Type B pancreatic cell (in vitro differentiated cells): ENCODE measurements at regions not wholly inside any gene's neighbourhood (a gene's known extent, or its start where the extent isn't known, plus 50 kb on each side); places are given as distances from the start of the nearest gene placed in this dataset.

ENCODE experiments used
- DNase-seq: peaks from one replicate; pipeline ENCODE4 v3.0.0; 2021; ENCODE audit warnings: mixed read lengths; ENCODE audit not compliant: unreplicated experiment; ENCODE audit errors: extremely low spot score
- H3K27ac Mint-ChIP-seq: 2 replicates; pipeline ENCODE4 v1.8.0; 2021; ENCODE audit warnings: mild to moderate bottlenecking, mixed read lengths
- H3K27me3 Mint-ChIP-seq: 2 replicates; pipeline ENCODE4 v1.8.0; 2021; ENCODE audit warnings: mixed read lengths
- H3K36me3 Mint-ChIP-seq: 2 replicates; pipeline ENCODE4 v1.8.0; 2021; ENCODE audit warnings: mixed read lengths
- H3K4me1 Mint-ChIP-seq: one replicate; pipeline ENCODE4 v1.8.0; 2021; ENCODE audit warnings: mixed read lengths; ENCODE audit not compliant: unreplicated experiment
- H3K4me3 Mint-ChIP-seq: 2 replicates; pipeline ENCODE4 v1.8.0; 2021; ENCODE audit warnings: mild to moderate bottlenecking, mixed read lengths
- H3K9me3 Mint-ChIP-seq: 2 replicates; pipeline ENCODE4 v1.8.0; 2021; ENCODE audit warnings: mixed read lengths
- TF ChIP-seq, protein P1 (sequence below): fragments of 200-600 bp; sonication (generic); conservative IDR thresholded peaks from 2 replicates; pipeline ENCODE4 v1.5.0; 2021; ENCODE audit warnings: antibody characterized with exemption, mild to moderate bottlenecking

DNA sequence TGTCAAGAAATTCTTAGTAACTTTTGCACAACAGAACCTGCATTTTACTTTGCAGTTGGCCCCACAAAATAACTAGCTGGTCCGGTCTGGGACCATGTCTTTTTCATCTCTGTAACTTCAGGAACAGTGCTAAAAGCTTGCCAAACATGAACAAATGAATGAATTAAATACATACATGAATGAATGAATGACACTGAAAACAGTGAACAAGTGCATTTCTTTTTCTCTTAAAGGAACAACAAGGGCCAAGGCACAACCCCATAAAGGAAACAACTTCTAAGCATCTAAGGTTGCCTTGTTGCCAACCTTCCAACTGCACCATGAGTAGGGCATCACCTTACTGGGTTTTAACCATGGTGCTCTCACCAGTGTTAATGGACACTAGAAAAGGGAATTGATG, 534.4 kb upstream of the PKN2 start:
- Mint-ChIP-seq H3K27ac (no peak overlapping the region), H3K4me1 (no peaks in the 10 kb centered on the region), H3K9me3 (no peaks in the 10 kb centered on the region), H3K4me3 (no peak overlapping the region), H3K27me3 (no peaks in the 10 kb centered on the region), H3K36me3 (no peaks in the 10 kb centered on the region)
- DNase-seq, result no peak
- TF ChIP-seq, protein P1, sequence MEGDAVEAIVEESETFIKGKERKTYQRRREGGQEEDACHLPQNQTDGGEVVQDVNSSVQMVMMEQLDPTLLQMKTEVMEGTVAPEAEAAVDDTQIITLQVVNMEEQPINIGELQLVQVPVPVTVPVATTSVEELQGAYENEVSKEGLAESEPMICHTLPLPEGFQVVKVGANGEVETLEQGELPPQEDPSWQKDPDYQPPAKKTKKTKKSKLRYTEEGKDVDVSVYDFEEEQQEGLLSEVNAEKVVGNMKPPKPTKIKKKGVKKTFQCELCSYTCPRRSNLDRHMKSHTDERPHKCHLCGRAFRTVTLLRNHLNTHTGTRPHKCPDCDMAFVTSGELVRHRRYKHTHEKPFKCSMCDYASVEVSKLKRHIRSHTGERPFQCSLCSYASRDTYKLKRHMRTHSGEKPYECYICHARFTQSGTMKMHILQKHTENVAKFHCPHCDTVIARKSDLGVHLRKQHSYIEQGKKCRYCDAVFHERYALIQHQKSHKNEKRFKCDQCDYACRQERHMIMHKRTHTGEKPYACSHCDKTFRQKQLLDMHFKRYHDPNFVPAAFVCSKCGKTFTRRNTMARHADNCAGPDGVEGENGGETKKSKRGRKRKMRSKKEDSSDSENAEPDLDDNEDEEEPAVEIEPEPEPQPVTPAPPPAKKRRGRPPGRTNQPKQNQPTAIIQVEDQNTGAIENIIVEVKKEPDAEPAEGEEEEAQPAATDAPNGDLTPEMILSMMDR, result no peak

DNA sequence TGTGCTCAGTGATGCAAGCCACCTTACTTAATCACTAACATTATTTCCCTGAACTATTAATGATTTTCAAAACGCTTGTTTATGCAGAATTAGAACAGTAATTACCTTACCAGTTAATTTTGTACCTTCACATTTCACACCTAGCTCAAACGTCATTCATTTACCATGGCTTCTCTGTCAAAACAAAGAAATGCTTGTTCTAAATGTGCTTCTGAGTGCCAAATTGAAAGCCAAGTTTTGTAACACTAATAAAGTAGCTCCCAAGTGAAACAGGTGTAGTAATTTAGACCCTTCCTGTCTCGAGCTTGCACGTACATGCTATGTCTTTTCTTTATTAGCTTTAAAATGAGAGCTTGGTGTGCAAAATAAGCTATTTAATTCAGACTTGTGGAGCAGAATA, 533.7 kb upstream of the PKN2 start:
- no peak overlapping the region for H3K27ac Mint-ChIP-seq
- H3K4me1 Mint-ChIP-seq, result no peaks in the 10 kb centered on the region
- H3K4me3 Mint-ChIP-seq, result no peak overlapping the region
- DNase-seq, result no peak
- H3K9me3 Mint-ChIP-seq, result no peaks in the 10 kb centered on the region
- TF ChIP-seq, protein P1, result no peak
- no peaks in the 10 kb centered on the region for H3K27me3 Mint-ChIP-seq
- H3K36me3 Mint-ChIP-seq, result no peaks in the 10 kb centered on the region

DNA sequence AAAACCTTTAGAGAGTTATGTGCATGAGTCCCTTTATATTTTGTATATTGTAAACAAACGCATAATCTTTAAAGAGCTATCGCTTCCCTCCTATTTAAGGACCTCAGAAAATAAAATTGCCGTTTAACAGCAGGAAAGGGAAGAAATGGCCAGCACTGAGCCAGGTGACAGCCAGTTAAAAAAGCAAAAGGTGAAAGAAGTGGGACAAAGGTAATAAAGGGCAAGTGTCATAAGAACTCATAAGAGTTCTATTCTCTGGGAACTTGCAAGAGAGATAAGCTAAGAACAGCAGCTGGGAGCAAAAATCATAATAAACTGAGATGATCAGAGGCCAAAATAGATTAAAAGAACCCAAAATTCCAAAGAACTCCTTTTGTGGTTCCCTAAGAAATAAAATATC, 520.9 kb upstream of the PKN2 start:
- DNase-seq, result no peak
- Mint-ChIP-seq H3K9me3 (no peaks in the 10 kb centered on the region), H3K27me3 (no peaks in the 10 kb centered on the region), H3K36me3 (no peaks in the 10 kb centered on the region), H3K27ac (no peak overlapping the region), H3K4me1 (no peaks in the 10 kb centered on the region), H3K4me3 (no peak overlapping the region)
- TF ChIP-seq, protein P1, result no peak

- TF ChIP-seq, protein P1, result no peak
- Mint-ChIP-seq H3K9me3 (no peaks in the 10 kb centered on the region), H3K27ac (no peak overlapping the region), H3K27me3 (no peaks in the 10 kb centered on the region), H3K4me3 (no peak overlapping the region), H3K36me3 (no peaks in the 10 kb centered on the region), H3K4me1 (no peaks in the 10 kb centered on the region)
- no peak for DNase-seq
Observed at GRCh38 chr1:88168126-88168525, 515.9 kb upstream of the PKN2 start.

DNA sequence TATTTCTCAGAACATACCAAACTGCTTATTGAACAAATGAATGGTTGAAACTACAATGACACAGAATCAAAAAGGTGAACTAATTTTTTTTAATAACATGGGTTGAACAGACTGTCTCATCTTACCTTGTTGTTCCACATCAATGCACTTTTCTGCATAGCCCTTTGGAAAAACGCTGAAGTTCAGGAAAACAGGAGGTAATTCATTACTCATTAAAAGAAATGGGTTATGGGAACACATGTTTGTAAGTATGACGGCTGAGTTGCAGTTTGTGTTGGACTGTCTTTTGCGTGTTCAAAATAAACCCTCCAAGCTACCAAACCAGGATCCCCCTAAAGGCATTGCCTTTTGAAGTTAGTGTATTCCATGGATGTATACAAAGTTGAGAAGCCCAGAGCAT, 514.9 kb upstream of the PKN2 start:
- no peaks in the 10 kb centered on the region for H3K9me3 Mint-ChIP-seq
- H3K27ac Mint-ChIP-seq, result no peak overlapping the region
- H3K4me1 Mint-ChIP-seq, result no peaks in the 10 kb centered on the region
- H3K4me3 Mint-ChIP-seq, result no peak overlapping the region
- TF ChIP-seq, protein P1, result no peak
- H3K27me3 Mint-ChIP-seq, result no peaks in the 10 kb centered on the region
- DNase-seq, result no peak
- no peaks in the 10 kb centered on the region for H3K36me3 Mint-ChIP-seq

GRCh38 chr1:88169939-88170338, 514.1 kb upstream of the PKN2 start:
- H3K4me1 Mint-ChIP-seq, result no peaks in the 10 kb centered on the region
- no peaks in the 10 kb centered on the region for H3K36me3 Mint-ChIP-seq
- H3K27ac Mint-ChIP-seq, result no peak overlapping the region
- H3K9me3 Mint-ChIP-seq, result no peaks in the 10 kb centered on the region
- H3K4me3 Mint-ChIP-seq, result no peak overlapping the region
- TF ChIP-seq, protein P1, result no peak
- H3K27me3 Mint-ChIP-seq, result no peaks in the 10 kb centered on the region
- DNase-seq, result no peak
